Lower leg skin (tissue), 4 donors: ENCODE measurements at regions not wholly inside any gene's neighbourhood (a gene's known extent, or its start where the extent isn't known, plus 50 kb on each side); places are given as distances from the start of the nearest gene placed in this dataset.
"Not testable (repeated sequence)": the region's sequence is repeated elsewhere in the genome, so short reads cannot be mapped to it uniquely, and the experiment has no call there.

Experiments used
- DNase-seq, 2 donors: peaks; one replicate each; pipeline ENCODE4 v3.0.0-alpha.2; 2019; ENCODE audit warnings: low spot score in 2 of 2
- H3K4me3 ChIP-seq: fragments of 200-600 bp; sonication (generic); 2 replicates; pipeline ENCODE4 v1.5.1; 2017; ENCODE audit warnings: mild to moderate bottlenecking, low read depth; ENCODE audit not compliant: poor library complexity, severe bottlenecking
- CTCF ChIP-seq, 3 donors: fragments of 450-650 bp; IDR thresholded peaks; one replicate each; pipeline ENCODE4 v1.5.1; 2016; ENCODE audit warnings: antibody characterized with exemption in 3 of 3, mild to moderate bottlenecking in 3 of 3, moderate library complexity in 2 of 3
- POLR2A ChIP-seq, 2 donors: fragments of 450-650 bp; IDR thresholded peaks; one replicate each; pipeline ENCODE4 v1.6.1; 2016 to 2017; ENCODE audit warnings: antibody characterized with exemption in 2 of 2, mild to moderate bottlenecking in 1 of 2, moderate library complexity in 1 of 2
- WGBS, 2 donors: methylation state at CpG; one replicate each; pipeline ENCODE4 v1.1.5; 2018; 5-methylcytosine and 5-hydroxymethylcytosine counted together
- intact Hi-C: fragments of 100-400 bp; cut with DNase I; formaldehyde crosslinking; loops from one replicate; pipeline ENCODE4 v1.15.0; 2023; ENCODE audit warnings: low total_unique reads

DNA sequence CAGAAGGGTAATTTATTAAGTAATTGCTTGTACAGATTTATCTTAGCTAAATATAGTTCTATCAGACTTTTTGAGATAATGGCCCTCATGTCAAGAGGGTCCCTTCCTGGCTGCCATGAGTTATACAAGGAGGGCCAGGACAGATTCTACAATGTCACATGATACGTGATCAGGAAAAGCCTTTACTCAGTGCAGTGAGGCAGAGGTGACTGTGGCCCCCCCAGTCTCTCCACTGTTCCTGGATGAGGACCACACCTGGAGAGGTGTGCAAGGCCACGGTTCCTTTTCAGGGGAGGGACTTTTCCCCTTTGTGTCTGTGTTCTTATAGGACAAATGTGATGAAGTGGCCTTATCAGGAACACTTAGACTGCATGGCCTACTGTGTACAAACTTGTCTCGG, 54.3 kb upstream of the LRCH1 start:
- DNase-seq = no peak
- TF ChIP-seq CTCF (IDR thresholded peaks at IDR 0.05) = no peak
- no peak for TF ChIP-seq POLR2A (IDR thresholded peaks at IDR 0.05)
- no peak overlapping the region for H3K4me3 ChIP-seq
- 90 to 96% methylated on average over 3 of the region's 3 CpGs for WGBS, 2 donors
- intact Hi-C loops = loop anchor here (10.0 kb wide), 1 partner anchor 226 kb away; no protein-coding TSS in a partner anchor

DNA sequence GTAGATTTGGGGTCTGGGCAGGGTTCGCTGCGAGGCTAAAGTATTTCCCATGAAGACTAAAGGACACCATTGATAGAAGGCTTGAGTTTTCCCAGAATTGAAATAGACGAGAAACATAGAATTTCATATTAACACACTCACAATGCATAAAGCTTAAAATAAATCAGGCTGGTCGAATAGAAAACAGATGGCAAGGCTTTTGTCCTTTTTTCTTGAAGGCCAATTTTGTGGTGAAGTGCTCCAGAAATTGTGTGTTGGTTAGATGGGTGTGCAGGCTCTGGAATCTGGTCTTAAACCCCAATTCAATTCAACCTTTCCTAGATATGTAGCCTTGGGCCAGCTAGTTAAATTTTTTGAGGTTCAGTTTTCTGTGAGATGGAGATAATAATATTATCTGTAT, 56.9 kb upstream of the LRCH1 start:
- DNase-seq = no peak
- H3K4me3 ChIP-seq = no peak overlapping the region
- no peak for TF ChIP-seq POLR2A (IDR thresholded peaks at IDR 0.05)
- TF ChIP-seq CTCF (IDR thresholded peaks at IDR 0.05) = no peak
- intact Hi-C loops = loop anchor here (10.0 kb wide), 1 partner anchor 229 kb away; no protein-coding TSS in a partner anchor
- 50 to 56% methylated on average over 4 of the region's 4 CpGs for WGBS, 2 donors

DNA sequence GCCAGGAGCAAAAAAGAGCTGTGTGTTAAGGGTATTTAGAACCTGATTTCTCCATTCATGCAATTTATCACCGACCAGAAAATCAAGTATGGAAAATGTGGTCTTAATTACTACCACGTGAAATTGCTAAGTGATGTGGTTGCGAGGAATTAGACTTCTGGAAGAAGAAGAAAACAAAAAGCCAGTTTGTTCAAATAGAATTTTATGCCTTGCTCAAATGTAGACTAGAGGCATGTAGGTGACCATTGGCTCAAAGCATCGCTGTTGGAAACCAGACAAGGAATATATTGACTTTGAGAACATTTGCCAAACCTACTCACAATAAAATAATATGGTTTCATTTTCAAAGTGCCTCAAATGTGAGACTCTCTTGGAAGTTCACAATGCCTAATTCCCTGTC, 57.3 kb upstream of the LRCH1 start:
- DNase-seq = no peak
- 44 to 51% methylated on average over 4 of the region's 4 CpGs for WGBS, 2 donors
- no peak overlapping the region for H3K4me3 ChIP-seq
- no peak for TF ChIP-seq CTCF (IDR thresholded peaks at IDR 0.05)
- no peak for TF ChIP-seq POLR2A (IDR thresholded peaks at IDR 0.05)
- intact Hi-C loops = loop anchor here (10.0 kb wide), 1 partner anchor 229 kb away; no protein-coding TSS in a partner anchor

- DNase-seq = no peak
- TF ChIP-seq POLR2A (IDR thresholded peaks at IDR 0.05) = no peak
- no peak for TF ChIP-seq CTCF (IDR thresholded peaks at IDR 0.05)
- intact Hi-C loops = loop anchor here (10.0 kb wide), 1 partner anchor 230 kb away; no protein-coding TSS in a partner anchor
- H3K4me3 ChIP-seq = no peak overlapping the region
Measured at GRCh38 chr13:46495066-46495465, 57.9 kb upstream of the LRCH1 start.

DNA sequence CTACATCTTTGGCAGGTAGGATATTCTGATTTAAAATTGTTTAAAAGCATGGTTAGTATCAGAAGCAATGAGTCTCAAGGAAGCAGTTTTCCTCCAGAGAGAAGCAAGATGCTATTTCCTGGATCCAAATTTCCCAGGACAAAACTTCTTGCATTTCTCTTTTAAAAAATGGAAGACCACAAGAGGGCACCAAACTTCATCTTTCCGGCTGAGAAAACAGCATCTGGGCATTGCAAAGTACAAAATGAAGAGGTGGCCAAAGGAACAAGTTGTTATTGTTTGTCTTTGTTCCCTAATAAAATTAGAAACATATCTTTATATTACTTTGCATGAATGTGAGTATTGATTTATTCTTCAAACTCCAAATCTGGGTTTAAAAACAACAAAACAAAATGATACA, 60.0 kb upstream of the LRCH1 start:
- WGBS, 2 donors = 0% methylated on average over 1 of the region's 1 CpG
- no peak for DNase-seq
- no peak overlapping the region for H3K4me3 ChIP-seq
- TF ChIP-seq CTCF (IDR thresholded peaks at IDR 0.05) (no peak), POLR2A (IDR thresholded peaks at IDR 0.05) (no peak)
- intact Hi-C loops = loop anchor here (10.0 kb wide), 1 partner anchor 232 kb away; no protein-coding TSS in a partner anchor

- intact Hi-C loops = loop anchor here (10.0 kb wide), 1 partner anchor 233 kb away; no protein-coding TSS in a partner anchor
- WGBS, 2 donors = 84% methylated on average over 4 of the region's 4 CpGs
Measured at GRCh38 chr13:46491641-46492040, 61.3 kb upstream of the LRCH1 start.

GRCh38 chr13:46490713-46491112, 62.3 kb upstream of the LRCH1 start:
- DNase-seq, H3K4me3 ChIP-seq: not testable (repeated sequence)
- 94 to 95% methylated on average over 14 of the region's 14 CpGs for WGBS, 2 donors
- intact Hi-C loops = loop anchor here (10.0 kb wide), 1 partner anchor 234 kb away; no protein-coding TSS in a partner anchor

More at GRCh38 chr13:46491641-46492040, 61.3 kb upstream of the LRCH1 start:
- H3K4me3 ChIP-seq = no peak overlapping the region
- TF ChIP-seq POLR2A (IDR thresholded peaks at IDR 0.05) (no peak), CTCF (IDR thresholded peaks at IDR 0.05) (no peak)
- DNase-seq = no peak
